Activated naive CD4-positive, alpha-beta T cell treated with anti-CD3 and anti-CD28 coated beads, Interleukin-2, amount 50 U/mL, for 72 hours (primary cell): ENCODE measurements at regions not wholly inside any gene's neighbourhood (a gene's known extent, or its start where the extent isn't known, plus 50 kb on each side); places are given as distances from the start of the nearest gene placed in this dataset.

Experiments
- ATAC-seq, 2 donors: fragments of 150-1000 bp; cut with Tn5 transposase; 2 replicates each; pipeline ENCODE4 v1.10.0; 2021; ENCODE audit warnings: mild to moderate bottlenecking in 2 of 2, moderate library complexity in 2 of 2
- DNase-seq, 2 donors: peaks; one replicate each; pipeline ENCODE4 v3.0.0; 2021 to 2022; ENCODE audit warnings: low spot score in 2 of 2
- H3K27ac Mint-ChIP-seq, 2 donors: one replicate each; pipeline ENCODE4 v1.8.0; 2022; ENCODE audit warnings: mild to moderate bottlenecking in 2 of 2, mixed read lengths in 2 of 2
- H3K36me3 Mint-ChIP-seq, 2 donors: one replicate each; pipeline ENCODE4 v1.8.0; 2022; ENCODE audit warnings: mixed read lengths in 2 of 2
- H3K9me3 Mint-ChIP-seq, 2 donors: one replicate each; pipeline ENCODE4 v1.8.0; 2022; ENCODE audit warnings: mixed read lengths in 2 of 2

DNA sequence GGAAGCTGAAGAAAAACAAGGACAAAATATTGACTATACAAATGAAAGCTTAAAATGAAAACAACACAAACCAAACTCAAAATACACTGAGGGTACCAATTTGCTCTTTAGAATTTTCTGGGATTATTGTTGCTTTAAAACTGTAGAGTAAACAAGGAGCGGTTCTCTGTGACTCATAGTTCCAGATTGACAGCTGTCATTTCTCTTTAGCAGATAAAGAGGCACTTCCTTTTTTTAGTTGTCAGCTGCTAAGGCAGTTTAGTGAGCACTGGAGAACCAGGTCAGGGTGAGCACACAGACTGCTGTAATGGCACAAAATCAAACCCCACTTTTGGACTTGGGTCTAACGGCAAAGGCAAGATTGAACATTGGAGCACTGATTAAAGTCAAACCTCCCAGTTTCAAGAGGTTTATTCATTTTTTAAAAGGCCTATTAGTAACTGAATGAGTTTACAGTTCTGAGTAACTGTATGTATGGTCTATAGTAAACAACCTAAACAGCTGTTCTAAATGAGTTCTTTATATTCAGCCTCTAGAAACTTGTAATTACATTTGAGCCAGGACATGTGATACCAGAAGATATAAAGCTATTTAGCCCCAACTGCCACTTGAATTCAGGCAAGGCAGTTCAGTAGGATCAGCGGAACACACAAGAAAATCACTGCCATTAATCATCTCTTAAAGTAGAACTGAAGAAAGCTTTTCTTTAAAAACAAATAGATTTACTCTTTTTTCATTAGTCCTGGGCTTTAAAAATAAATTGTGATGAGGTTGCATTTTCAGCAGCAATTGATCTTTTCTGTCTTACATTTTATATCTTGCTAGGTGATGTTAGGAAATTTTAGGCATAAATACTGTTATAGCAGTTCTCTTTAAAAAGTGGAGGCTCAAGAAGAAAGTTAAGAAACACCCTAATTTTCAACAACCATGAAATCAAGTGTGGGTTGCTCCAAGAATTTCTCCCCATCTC, 71.7 kb upstream of the PRICKLE1 start:
- DNase-seq = no peak
- Mint-ChIP-seq H3K36me3 (peaks cover 0 to 11% of the 10 kb centered on the region in 2 donors), H3K9me3 (peaks cover 0 to 14% of the 10 kb centered on the region in 2 donors), H3K27ac (no peak overlapping the region)
- no peak for ATAC-seq

DNA sequence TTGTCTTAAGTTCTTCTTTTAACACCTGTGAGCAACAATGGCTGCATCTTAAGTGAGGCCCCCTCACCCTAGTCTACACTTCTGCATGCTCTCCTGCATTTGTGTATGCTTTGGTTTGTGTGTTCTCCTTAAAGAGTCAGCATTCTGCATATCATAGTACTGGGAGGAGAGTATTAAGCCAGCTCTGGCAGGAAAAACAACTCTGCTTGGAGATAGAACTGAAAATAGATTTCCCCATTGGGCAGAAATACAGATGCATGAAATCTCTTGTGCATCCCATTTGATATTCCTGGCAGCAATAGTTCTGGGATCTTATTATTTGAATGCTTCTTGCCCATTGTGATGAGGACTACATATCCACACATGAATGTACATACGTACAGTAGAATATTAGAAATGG, 70.6 kb upstream of the PRICKLE1 start:
- ATAC-seq (no peak), DNase-seq (no peak)
- H3K36me3 Mint-ChIP-seq = peaks cover 0 to 11% of the 10 kb centered on the region in 2 donors
- no peak overlapping the region for H3K27ac Mint-ChIP-seq
- H3K9me3 Mint-ChIP-seq = peaks cover 0 to 14% of the 10 kb centered on the region in 2 donors

DNA sequence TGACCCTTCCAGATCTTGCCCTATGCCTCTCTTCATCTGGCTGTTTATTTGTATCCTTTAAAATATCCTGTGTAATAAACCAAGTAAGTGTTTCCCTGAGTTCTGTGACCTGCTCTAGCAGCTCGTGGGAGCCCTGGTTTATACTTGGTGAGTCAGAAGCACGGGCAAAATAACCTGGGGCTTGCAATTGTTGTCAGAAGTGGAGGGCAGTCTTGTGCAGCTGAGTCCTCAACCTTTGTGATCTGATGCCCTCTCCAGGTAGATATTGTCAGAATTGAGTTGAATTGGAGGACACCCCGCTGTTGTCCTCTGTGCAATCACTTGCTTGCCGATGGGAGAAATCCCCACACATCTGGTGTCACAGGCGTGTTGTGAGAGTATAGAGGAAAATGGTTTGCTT, 62.5 kb upstream of the PRICKLE1 start:
- H3K36me3 Mint-ChIP-seq = no peaks in the 10 kb centered on the region

DNA sequence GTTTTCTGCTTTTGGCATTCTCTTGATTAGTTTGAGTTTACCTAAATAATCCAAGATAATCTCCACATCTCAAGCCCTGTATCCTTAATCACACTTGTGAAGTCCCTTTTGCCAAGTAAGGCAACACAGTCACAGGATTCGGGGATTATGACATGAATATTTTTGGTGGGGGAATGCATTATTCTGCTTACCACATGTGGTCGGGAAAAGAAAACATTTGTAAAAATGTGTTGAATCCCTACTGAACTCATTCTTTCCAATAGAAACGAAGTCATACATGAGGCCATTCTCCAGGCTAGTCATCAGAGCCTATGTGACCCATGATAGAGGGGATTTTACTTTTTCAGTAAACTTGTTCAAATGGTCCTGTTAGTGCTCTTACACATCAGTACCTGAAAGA, 58.5 kb upstream of the PRICKLE1 start:
- peaks cover 0 to 4% of the 10 kb centered on the region in 2 donors for H3K9me3 Mint-ChIP-seq
- ATAC-seq (no peak), DNase-seq (no peak)
- H3K36me3 Mint-ChIP-seq = no peaks in the 10 kb centered on the region
- H3K27ac Mint-ChIP-seq = no peak overlapping the region

More for the DNA sequence above, 62.5 kb upstream of the PRICKLE1 start:
- Mint-ChIP-seq H3K27ac (no peak overlapping the region), H3K9me3 (peaks cover 0 to 8% of the 10 kb centered on the region in 2 donors)
- ATAC-seq = no peak
- DNase-seq = no peak

GRCh38 chr12:42643881-42644579, 54.5 kb upstream of the PRICKLE1 start:
- H3K36me3 Mint-ChIP-seq = no peaks in the 10 kb centered on the region
- ATAC-seq (no peak), DNase-seq (no peak)
- no peaks in the 10 kb centered on the region for H3K9me3 Mint-ChIP-seq
- no peak overlapping the region for H3K27ac Mint-ChIP-seq

GRCh38 chr12:42641221-42641885, 51.8 kb upstream of the PRICKLE1 start:
- DNase-seq = no peak
- Mint-ChIP-seq H3K27ac (no peak overlapping the region), H3K9me3 (peaks cover 0 to 6% of the 10 kb centered on the region in 2 donors), H3K36me3 (no peaks in the 10 kb centered on the region)
- ATAC-seq = no peak

GRCh38 chr12:42640391-42640790, 50.8 kb upstream of the PRICKLE1 start:
- ATAC-seq = no peak
- H3K36me3 Mint-ChIP-seq = no peaks in the 10 kb centered on the region

GRCh38 chr12:42639556-42639955, 50.0 kb upstream of the PRICKLE1 start:
- DNase-seq (no peak), ATAC-seq (no peak)
- H3K9me3 Mint-ChIP-seq = peaks cover 0 to 6% of the 10 kb centered on the region in 2 donors
- H3K27ac Mint-ChIP-seq = no peak overlapping the region
- no peaks in the 10 kb centered on the region for H3K36me3 Mint-ChIP-seq

More at GRCh38 chr12:42640391-42640790, 50.8 kb upstream of the PRICKLE1 start:
- no peak overlapping the region for H3K27ac Mint-ChIP-seq
- no peak for DNase-seq
- peaks cover 0 to 6% of the 10 kb centered on the region in 2 donors for H3K9me3 Mint-ChIP-seq
